ENCODE measurements at regions not wholly inside any gene's neighbourhood (a gene's known extent, or its start where the extent isn't known, plus 50 kb on each side); places are given as distances from the start of the nearest gene placed in this dataset.

- no peak for TF ChIP-seq CTCF (IDR thresholded peaks at IDR 0.05 in 8 of 11, conservative IDR thresholded peaks at IDR 0.05 in 3 of 11)
- TF ChIP-seq POLR2A (IDR thresholded peaks at IDR 0.05), result no peak
These were observed 1021.9 kb downstream of the FAM133A start for GRCh38 chrX:94695910-94696309.

All from spleen (tissue), 7 donors.